Pancreas (tissue), 10 donors: ENCODE measurements at regions not wholly inside any gene's neighbourhood (a gene's known extent, or its start where the extent isn't known, plus 50 kb on each side); places are given as distances from the start of the nearest gene placed in this dataset.

Experiments
- ATAC-seq, 4 donors: fragments of 200-7000 bp; cut with Tn5 transposase; one replicate each; pipeline versions ENCODE4 v1.8.0 to v1.9.1; 2020; ENCODE audit warnings: mild to moderate bottlenecking in 4 of 4, moderate library complexity in 4 of 4
- DNase-seq, 6 donors: peaks; one replicate each; pipeline ENCODE4 v3.0.0-alpha.2; 2020
- FAIRE-seq: peaks from 2 replicates; lab custom pipeline; 2012; peaks lifted over from hg19 to GRCh38; lab: Jason Lieb, UNC
- H3K27ac ChIP-seq, 4 donors: fragments of 200-600 bp; sonication (generic); 1 replicate in 3 of 4; 2 replicates in 1 of 4; pipeline versions ENCODE4 v1.5.0 to v1.8.0; 2020
- H3K27me3 ChIP-seq, 4 donors: fragments of 200-600 bp; one replicate each; pipeline ENCODE4 v1.8.0; 2021
- H3K36me3 ChIP-seq, 3 donors: fragments of 200-600 bp; sonication (generic) in 1 of 3; one replicate each; pipeline versions ENCODE4 v1.5.0 to v1.8.0; 2020 to 2021
- H3K4me1 ChIP-seq, 3 donors: fragments of 200-600 bp; one replicate each; pipeline ENCODE4 v1.8.0; 2021
- H3K4me3 ChIP-seq, 4 donors: fragments of 200-600 bp; sonication (generic) in 2 of 4; one replicate each; pipeline versions ENCODE4 v1.5.0 to v1.8.0; 2020 to 2021
- H3K9me3 ChIP-seq, 4 donors: fragments of 200-600 bp; one replicate each; pipeline ENCODE4 v1.8.0; 2021
- WGBS, 2 donors: extraction: QIAGEN DNeasy Blood & Tissue Kit; methylation state at CpG; one replicate each; pipeline ENCODE4 v1.1.7; 2013; 5-methylcytosine and 5-hydroxymethylcytosine counted together
- intact Hi-C, 3 donors: fragments of 100-400 bp; cut with DNase I; formaldehyde crosslinking; loops; one replicate each; pipeline versions ENCODE4 v1.11.1 to v1.14.2; 2022
- TF ChIP-seq, protein P1 (sequence below), 4 donors: fragments of 200-600 bp; sonication (generic) in 3 of 4; IDR thresholded peaks; one replicate each; pipeline versions ENCODE4 v1.5.0 to v1.8.0; 2021; ENCODE audit warnings: antibody characterized with exemption in 4 of 4
- donor health status: healthy with polysubstance abuse.
- donor health status: DM: no; HTN: no; CAD: no; lungs with moderate emphysema.
- donor health status: DM: no; HTN: no; CAD: no.
- donor health status: control.
- donor health status: control.
- donor health status: Bipolar disorder and iron deficiency.
- donor health status: DM: yes; HTN: yes; CAD: no.
- donor health status: DM: no; HTN: no; CAD: no.
- donor health status: DM: no; HTN: no; CAD: no.
- donor health status: DM: yes; HTN: yes; CAD: no.

DNA sequence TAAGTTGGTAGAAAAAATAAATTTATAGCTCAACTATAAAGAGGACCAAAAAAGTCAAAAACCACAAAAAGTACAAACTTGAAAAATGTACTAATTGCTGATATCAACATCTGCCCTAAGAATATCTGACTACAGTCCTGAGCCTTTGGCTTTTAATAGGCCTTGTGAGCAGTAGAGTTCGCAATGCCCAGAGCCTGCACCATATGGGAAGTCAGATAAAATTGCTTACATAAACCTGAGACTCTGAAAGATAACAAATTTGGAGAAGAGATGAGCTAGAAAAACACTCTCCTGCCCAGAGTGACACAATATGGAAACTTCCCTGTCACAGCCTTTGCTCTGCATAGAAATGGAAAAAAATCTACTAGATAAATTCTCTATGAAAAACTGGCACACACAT is 368.0 kb upstream of the GRIN3A start:
- no peak for FAIRE-seq

DNA sequence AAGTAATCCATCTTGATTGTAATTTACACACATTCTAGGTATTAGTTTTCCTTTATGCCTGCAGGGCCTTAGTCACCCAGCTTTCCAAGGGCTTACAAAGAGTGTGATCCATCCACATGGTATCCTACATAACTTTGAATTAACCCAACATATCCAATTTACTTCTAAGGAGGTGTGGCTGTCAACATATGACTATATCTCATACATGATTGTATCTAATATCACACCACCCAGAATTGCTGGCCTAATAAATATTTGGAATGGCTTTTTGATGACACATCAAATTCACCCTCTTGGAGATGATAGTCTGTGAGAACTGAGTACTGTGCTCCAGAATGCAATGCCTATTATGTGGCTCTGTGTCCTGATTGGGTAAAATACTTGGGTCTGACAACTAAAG is 363.3 kb upstream of the GRIN3A start:
- intact Hi-C loops: no loop called here
- Histone ChIP-seq H3K36me3 (no peaks in the 10 kb centered on the region), H3K9me3 (no peaks in the 10 kb centered on the region), H3K27me3 (no peaks in the 10 kb centered on the region), H3K4me1 (no peaks in the 10 kb centered on the region), H3K27ac (no peak overlapping the region), H3K4me3 (no peak overlapping the region)
- ATAC-seq: no peak
- no peak for DNase-seq
- no peak for FAIRE-seq
- TF ChIP-seq, protein P1, sequence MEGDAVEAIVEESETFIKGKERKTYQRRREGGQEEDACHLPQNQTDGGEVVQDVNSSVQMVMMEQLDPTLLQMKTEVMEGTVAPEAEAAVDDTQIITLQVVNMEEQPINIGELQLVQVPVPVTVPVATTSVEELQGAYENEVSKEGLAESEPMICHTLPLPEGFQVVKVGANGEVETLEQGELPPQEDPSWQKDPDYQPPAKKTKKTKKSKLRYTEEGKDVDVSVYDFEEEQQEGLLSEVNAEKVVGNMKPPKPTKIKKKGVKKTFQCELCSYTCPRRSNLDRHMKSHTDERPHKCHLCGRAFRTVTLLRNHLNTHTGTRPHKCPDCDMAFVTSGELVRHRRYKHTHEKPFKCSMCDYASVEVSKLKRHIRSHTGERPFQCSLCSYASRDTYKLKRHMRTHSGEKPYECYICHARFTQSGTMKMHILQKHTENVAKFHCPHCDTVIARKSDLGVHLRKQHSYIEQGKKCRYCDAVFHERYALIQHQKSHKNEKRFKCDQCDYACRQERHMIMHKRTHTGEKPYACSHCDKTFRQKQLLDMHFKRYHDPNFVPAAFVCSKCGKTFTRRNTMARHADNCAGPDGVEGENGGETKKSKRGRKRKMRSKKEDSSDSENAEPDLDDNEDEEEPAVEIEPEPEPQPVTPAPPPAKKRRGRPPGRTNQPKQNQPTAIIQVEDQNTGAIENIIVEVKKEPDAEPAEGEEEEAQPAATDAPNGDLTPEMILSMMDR (IDR thresholded peaks at IDR 0.05): no peak

More for the DNA sequence above, 368.0 kb upstream of the GRIN3A start:
- Histone ChIP-seq H3K9me3 (no peaks in the 10 kb centered on the region), H3K4me3 (no peak overlapping the region), H3K27ac (no peak overlapping the region), H3K27me3 (no peaks in the 10 kb centered on the region), H3K36me3 (no peaks in the 10 kb centered on the region), H3K4me1 (no peaks in the 10 kb centered on the region)
- WGBS, 2 donors: 58 to 75% methylated on average over 1 of the region's 1 CpG
- intact Hi-C loops: no loop called here
- ATAC-seq (no peak), DNase-seq (no peak)
- TF ChIP-seq, protein P1 (IDR thresholded peaks at IDR 0.05): no peak

DNA sequence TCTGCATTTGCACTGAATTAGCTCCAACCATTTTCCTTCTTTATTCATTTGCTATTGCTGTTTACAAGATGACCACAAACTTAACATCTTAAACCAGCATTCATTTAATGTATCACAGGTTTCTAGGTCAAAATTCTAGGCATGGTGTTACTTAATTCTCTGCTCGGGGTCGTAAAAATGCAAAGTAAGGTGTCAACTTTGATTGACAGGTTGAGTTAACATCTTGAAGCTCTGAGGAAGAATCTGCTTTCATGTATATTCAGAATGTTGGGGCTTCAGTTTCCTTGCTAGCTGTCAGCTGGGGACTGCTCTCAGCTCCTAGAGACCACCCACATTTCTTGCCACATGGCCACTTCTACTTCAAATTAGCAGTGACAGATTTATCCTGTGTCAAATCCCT is 348.7 kb upstream of the GRIN3A start:
- Histone ChIP-seq H3K27me3 (no peaks in the 10 kb centered on the region), H3K4me1 (no peaks in the 10 kb centered on the region), H3K9me3 (no peaks in the 10 kb centered on the region), H3K27ac (no peak overlapping the region), H3K4me3 (no peak overlapping the region), H3K36me3 (no peaks in the 10 kb centered on the region)
- WGBS, 2 donors: 48 to 60% methylated on average over 2 of the region's 2 CpGs
- no peak for ATAC-seq
- no peak for DNase-seq
- TF ChIP-seq, protein P1 (IDR thresholded peaks at IDR 0.05): no peak
- no peak for FAIRE-seq
- intact Hi-C loops: no loop called here

DNA sequence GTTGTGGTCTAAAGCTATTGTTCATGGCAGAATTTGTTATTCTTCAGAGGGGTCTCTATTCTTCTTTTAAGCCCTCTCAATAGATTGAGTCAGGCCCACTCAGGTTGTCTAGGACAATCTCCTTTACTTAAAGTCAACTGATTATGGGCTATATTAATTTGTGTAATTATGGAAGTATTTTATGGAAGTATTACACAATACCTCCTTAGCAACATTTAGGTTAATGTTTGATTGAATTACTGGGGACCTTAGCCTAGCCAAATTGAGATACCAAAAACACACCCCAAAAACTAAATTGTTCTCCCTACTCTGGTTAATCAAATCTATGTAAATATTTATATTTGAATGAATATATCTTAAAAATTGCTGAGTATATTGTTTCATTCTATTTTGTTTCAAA is 347.1 kb upstream of the GRIN3A start:
- FAIRE-seq (no peak), DNase-seq (no peak), ATAC-seq (no peak)
- Histone ChIP-seq H3K27me3 (no peaks in the 10 kb centered on the region), H3K9me3 (no peaks in the 10 kb centered on the region), H3K4me3 (no peak overlapping the region), H3K36me3 (no peaks in the 10 kb centered on the region), H3K27ac (no peak overlapping the region), H3K4me1 (no peaks in the 10 kb centered on the region)
- intact Hi-C loops: no loop called here
- TF ChIP-seq, protein P1 (IDR thresholded peaks at IDR 0.05): no peak

DNA sequence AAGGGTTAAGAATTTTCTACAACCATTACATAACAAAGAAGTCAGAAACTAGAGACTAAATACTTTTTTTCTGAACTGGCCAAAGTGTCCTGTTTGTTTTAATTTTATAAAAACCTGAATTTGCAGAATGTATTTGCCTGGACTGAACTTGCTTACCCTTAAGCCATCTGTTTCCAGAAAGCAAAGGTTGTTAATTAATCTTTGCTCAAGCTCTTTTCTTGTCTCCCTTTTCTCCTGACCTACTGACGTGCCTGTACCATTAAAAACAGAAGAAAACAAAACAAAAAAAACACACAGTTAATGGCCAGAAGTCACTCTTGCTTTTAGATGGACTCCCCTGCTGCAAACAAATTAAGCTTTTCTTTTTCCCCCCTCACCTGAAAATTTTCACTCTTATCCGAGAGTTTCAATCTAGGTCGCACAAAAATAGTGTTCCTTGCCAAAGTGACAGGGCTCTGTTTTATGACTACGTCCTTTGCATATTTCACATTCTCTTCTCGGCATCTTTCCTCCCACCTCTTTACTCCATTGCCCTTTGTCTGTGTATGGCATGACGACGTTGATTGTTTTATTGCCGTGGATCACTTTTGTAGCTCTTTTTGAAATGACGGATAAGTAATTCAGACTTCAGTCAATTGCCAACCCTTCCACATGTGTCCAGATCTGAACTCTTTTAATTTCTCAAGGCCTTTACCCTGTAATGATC is 333.8 kb upstream of the GRIN3A start:
- H3K9me3 ChIP-seq: no peaks in the 10 kb centered on the region
- no peak overlapping the region for H3K4me3 ChIP-seq
- FAIRE-seq: no peak
- no peaks in the 10 kb centered on the region for H3K27me3 ChIP-seq
- TF ChIP-seq, protein P1 (IDR thresholded peaks at IDR 0.05): no peak
- no peaks in the 10 kb centered on the region for H3K4me1 ChIP-seq
- no peaks in the 10 kb centered on the region for H3K36me3 ChIP-seq
- peak in 3 of 4 donors; percentile 25 to 58 (median 28) for ATAC-seq
- intact Hi-C loops: no loop called here
- WGBS, 2 donors: 21 to 30% methylated on average over 9 of the region's 9 CpGs
- no peak for DNase-seq
- H3K27ac ChIP-seq: peak overlapping the region in 1 of 4 donors; percentile 6
